ENCODE measurements at regions not wholly inside any gene's neighbourhood (a gene's known extent, or its start where the extent isn't known, plus 50 kb on each side); places are given as distances from the start of the nearest gene placed in this dataset.

DNA sequence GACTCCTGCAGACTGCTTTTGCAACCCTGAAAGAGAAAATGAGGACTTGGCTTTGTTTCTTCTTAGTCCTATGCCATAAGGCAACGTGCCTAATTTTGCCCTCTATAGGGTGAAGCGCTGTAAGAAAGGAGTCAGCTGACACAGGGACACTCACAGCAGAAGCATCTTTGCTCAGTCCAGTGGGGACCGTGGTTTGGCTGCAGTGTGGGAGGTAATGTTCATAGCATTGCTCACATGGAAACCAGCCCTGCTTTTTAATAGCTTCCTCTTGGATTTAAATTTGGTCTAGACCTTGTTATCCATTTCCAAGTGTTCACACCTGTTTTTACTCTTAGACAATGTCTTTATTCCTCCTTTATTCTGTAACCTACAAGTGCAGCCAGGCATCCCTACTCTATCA, 1032.1 kb downstream of the NTRK3 start:
- no peak for TF ChIP-seq TARDBP (CRISPR knock-in tag; IDR thresholded peaks at IDR 0.05)
- no peak for TF ChIP-seq ZBTB38 (CRISPR knock-in tag; IDR thresholded peaks at IDR 0.05)
- TF ChIP-seq, protein P1, sequence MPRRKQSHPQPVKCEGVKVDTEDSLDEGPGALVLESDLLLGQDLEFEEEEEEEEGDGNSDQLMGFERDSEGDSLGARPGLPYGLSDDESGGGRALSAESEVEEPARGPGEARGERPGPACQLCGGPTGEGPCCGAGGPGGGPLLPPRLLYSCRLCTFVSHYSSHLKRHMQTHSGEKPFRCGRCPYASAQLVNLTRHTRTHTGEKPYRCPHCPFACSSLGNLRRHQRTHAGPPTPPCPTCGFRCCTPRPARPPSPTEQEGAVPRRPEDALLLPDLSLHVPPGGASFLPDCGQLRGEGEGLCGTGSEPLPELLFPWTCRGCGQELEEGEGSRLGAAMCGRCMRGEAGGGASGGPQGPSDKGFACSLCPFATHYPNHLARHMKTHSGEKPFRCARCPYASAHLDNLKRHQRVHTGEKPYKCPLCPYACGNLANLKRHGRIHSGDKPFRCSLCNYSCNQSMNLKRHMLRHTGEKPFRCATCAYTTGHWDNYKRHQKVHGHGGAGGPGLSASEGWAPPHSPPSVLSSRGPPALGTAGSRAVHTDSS (CRISPR knock-in tag; conservative IDR thresholded peaks at IDR 0.05): no peak
- TF ChIP-seq SMC3 (IDR thresholded peaks at IDR 0.05; ENCODE audit: low read length): no peak
- TF ChIP-seq, protein P2, sequence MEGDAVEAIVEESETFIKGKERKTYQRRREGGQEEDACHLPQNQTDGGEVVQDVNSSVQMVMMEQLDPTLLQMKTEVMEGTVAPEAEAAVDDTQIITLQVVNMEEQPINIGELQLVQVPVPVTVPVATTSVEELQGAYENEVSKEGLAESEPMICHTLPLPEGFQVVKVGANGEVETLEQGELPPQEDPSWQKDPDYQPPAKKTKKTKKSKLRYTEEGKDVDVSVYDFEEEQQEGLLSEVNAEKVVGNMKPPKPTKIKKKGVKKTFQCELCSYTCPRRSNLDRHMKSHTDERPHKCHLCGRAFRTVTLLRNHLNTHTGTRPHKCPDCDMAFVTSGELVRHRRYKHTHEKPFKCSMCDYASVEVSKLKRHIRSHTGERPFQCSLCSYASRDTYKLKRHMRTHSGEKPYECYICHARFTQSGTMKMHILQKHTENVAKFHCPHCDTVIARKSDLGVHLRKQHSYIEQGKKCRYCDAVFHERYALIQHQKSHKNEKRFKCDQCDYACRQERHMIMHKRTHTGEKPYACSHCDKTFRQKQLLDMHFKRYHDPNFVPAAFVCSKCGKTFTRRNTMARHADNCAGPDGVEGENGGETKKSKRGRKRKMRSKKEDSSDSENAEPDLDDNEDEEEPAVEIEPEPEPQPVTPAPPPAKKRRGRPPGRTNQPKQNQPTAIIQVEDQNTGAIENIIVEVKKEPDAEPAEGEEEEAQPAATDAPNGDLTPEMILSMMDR (CRISPR knock-in tag; IDR thresholded peaks at IDR 0.05): no peak
- TF ChIP-seq ATF2 (CRISPR knock-in tag; IDR thresholded peaks at IDR 0.05): no peak
- TF ChIP-seq KAT2B (IDR thresholded peaks at IDR 0.05; ENCODE audit: borderline replicate concordance, low read depth, low read length): no peak
- TF ChIP-seq REXO4 (CRISPR knock-in tag; IDR thresholded peaks at IDR 0.05; ENCODE audit: borderline replicate concordance): no peak
- no peak for TF ChIP-seq HNF4G (IDR thresholded peaks at IDR 0.05; ENCODE audit: borderline replicate concordance, low read depth, low read length)
- no peak for TF ChIP-seq HNF4G (CRISPR knock-in tag; IDR thresholded peaks at IDR 0.05; ENCODE audit: borderline replicate concordance, low read depth)
- TF ChIP-seq MAFF (IDR thresholded peaks at IDR 0.05; ENCODE audit: low read depth, low read length): no peak

Data from HepG2 (cell line).